ENCODE measurements at regions not wholly inside any gene's neighbourhood (a gene's known extent, or its start where the extent isn't known, plus 50 kb on each side); places are given as distances from the start of the nearest gene placed in this dataset.
"Not testable (repeated sequence)": the region's sequence is repeated elsewhere in the genome, so short reads cannot be mapped to it uniquely, and the experiment has no call there.

DNA sequence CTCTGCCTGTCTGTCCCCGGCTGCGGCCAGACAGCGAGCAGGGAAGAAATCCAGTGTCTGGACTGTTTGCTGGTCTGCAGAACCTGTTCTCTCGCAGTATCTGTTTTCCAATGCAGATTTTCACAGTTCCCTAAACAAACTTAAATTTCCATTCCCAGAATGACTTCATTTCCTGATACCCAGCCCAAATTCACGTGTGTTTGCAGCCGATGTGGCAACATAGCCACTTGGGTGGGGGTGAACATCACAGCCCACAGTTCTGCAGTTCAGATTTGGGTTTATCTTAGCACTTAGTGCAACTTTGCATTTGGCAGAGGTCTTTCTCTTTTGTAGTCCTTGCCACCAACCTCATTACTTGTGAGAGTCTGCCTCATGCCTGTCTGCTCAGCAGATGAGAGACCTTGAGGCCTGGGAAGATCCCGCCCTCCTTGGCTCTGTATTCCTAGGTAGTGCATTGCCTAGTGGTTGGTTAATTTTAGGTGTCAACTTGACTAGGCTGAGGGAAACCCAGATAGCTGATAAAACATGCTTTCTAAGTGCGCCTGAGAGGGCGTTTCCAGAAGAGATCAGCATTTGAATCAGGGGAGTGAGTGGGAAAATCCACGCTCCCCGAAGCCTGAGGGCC lies 122.8 kb upstream of the FAM20C start:
- not testable (repeated sequence) for DNase-seq

GRCh38 chr7:70207-70606 lies 122.2 kb upstream of the FAM20C start:
- DNase-seq: not testable (repeated sequence)

GRCh38 chr7:70989-71388 lies 121.4 kb upstream of the FAM20C start:
- not testable (repeated sequence) for DNase-seq

DNA sequence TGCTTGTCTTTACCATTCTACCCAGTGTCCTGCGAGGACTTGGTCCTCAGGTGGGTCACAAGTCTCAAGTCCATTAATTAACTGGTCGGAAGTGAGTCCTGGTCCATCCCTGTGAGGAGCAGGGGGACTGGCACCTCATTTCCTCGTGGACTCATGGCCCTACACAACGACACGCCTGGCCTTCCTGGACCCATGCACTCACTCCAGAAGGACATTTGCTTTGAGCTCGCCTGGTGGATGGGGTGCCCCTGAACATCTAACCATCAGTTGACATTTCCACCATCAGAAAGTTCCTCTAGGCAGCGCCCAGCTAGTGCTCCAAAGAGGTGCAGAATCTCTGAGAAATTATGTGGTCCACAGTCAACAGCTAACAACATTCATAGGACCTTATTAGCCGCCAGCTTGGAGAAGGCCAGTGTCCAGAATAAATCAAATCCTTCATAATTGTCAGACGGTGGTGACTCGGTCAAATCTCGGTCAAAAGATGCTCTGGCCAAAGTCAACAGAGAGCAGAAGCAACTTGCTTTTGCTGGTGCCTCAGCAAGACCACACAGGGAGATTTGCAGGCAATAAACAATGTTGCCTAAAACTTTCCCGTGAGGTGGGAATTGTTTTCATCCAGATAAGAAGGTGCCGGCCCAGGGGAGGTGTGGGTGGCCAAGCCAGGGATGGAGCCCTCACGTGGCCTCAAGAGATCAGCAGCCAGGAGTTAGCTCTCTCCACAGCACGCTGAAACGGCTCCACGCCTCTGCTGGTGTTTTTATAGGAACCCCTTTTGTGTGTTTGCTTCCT lies 119.9 kb upstream of the FAM20C start:
- DNase-seq: not testable (repeated sequence)

GRCh38 chr7:73058-73331 lies 119.4 kb upstream of the FAM20C start:
- not testable (repeated sequence) for DNase-seq

DNA sequence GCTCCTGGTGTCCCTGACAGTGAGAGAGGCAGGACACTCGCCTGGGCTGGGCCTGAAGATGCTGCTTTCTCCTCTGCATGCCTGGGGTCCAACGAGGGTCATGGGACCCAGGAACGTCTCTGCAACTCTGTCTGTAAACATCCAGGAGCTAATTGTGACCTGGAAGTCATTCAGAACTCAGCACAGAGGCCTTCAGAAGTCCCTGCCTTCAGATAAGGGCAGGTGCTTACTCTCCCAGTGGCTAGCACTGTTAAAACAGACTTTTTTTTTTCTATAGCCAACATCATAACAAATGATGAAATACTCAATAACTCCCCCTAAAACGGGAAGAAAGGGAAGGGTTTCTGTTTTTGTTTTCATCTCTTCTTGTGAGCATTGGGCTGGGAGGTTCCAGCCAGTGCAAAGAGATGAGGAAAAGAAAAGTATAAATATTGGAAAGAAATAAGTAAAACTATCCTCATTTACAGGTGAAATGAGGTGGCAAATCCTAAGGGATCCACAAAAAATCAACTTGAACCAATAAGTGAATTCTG lies 118.3 kb upstream of the FAM20C start:
- DNase-seq: not testable (repeated sequence)

DNA sequence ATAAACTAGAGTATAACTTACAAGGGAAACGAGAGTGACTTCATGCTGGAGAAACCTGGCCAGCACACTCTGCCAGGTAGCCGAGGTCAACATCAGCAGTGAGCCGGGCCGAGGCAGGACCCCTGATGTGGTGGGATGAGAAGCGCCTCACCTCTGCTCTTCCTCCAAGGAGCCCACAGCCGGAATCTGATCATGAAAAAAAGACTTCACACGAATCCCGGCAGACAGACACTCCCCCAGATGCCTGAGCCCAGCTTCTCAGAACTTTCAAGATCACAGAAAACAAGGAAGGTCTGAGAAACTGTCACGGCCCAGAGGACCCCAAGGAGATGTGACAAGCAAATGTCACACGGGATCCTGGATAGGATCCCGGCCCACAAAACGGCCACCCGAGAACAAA lies 116.9 kb upstream of the FAM20C start:
- DNase-seq: not testable (repeated sequence)

- DNase-seq: not testable (repeated sequence)
Observed at GRCh38 chr7:76202-76601, 116.2 kb upstream of the FAM20C start.

GRCh38 chr7:76829-77395 lies 115.5 kb upstream of the FAM20C start:
- DNase-seq: not testable (repeated sequence)

DNA sequence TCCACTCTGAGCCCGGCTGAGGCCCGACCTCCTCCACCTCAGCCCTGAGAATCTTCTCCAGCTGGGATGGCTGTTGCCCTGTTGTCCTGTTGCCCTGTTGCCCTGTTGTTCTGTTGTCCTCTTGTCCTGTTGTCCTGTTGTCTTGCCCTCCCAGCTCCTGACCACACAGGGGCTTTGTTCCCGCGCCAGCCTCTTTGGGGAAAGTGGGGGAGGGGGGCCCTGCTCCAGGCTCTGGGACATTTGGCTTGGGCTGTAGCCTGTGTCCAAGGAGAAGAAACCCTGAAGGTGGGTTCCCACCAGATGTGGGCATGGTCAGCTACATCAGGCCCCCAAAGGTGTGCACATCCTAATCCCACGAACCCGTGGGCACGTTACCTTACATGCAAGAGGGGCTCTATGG lies 113.5 kb upstream of the FAM20C start:
- not testable (repeated sequence) for DNase-seq

- not testable (repeated sequence) for DNase-seq
Observed at GRCh38 chr7:79400-80055, 112.8 kb upstream of the FAM20C start.

DNA sequence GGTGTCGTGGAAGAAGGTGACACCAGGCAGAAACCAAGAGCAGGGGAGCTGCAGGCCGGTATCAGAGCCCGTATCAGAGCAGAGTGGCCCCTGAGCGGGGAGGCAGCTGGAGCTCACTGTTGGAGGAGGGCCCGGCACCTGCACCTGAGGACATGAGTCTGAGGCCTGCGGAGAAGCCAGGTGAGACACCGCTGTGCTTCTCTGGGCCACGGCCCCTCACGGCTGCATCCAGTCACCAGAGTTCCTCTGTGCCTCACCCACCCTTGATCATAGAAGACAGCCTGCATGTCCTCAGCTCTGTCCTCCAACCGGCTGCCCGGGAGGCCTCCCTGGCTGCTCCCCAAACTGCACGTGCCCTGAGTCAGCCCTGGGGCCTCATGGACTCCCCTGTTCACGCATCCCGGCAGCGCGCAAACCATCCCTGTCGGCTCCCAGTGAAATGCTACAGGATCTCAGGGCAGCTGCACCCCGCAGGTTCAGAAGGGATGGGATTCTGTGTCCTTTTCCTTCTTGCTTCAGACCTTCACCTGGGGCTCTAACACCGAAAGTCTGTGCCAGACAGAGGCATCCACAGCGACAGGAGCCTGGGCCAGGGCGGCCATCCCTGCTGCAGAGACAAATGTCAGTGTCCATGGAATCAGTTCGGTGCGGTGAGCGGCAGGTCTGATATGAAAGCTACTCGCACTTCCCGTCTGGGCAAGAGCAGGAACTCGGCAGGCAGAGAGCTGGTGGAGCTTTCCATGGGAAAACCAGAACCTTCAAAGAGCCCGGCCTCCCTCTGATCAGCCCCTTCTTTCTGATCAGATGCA lies 111.9 kb upstream of the FAM20C start:
- DNase-seq: no peak

- DNase-seq: no peak
Observed at GRCh38 chr7:81068-81925, 111.1 kb upstream of the FAM20C start.

DNA sequence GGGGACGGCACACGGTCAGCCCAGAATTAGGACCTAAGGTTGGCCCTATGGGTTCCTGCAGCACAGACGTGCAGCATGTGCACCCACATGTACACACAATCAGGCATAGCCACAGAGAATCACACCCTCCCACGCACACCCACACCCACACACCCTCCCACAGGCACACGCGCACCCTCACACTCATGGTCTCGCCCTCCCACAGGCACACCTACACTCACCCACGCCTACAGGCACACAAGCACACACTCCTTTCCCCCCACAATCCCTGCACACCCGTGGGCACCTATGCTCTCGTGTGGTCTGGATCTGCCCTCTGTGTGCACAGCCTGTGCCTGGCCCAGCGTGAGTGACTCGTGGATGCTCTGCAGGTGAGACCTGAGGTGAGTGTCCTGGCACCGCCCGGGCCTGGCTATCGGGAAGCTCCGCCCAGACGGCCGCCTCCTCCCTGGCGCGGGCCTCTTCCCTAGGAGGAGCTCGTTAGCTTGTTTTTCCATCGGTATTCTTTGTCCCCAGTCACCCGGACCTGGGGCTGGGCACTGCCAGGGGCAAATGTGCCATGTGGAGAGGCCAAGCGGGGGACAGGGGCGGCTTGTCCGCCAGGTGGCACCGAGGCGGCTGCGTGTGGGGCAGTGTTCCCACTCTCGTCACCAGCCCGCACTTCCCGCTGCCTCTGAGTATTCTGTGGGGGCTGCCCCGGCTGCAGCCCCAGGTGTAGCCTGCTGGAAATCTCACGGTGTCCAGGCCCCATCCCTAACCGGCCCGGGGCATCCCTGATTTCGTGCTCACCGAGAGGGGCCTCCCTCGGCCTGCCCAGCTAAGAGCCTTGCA lies 110.2 kb upstream of the FAM20C start:
- no peak for DNase-seq

DNA sequence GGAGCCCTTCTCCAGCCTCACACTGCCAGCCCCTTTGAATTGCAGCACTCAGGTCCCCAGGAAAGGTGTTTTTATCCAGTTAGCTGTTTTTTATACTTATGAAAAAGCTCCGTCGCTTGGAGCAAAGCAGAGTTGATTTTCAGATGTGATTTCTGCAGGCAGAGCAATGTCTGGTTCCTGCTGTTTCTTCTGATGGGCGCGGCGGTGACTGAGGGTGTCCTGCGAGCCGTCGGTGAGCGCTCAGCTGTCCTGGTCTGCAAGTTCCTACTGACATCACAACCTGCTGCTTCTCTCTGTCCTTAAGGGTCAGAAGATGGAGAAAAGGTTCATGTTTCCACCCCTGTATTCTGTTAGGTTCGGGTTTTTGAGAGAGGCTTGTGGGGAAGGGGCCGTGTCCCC lies 109.6 kb upstream of the FAM20C start:
- no peak for DNase-seq

DNA sequence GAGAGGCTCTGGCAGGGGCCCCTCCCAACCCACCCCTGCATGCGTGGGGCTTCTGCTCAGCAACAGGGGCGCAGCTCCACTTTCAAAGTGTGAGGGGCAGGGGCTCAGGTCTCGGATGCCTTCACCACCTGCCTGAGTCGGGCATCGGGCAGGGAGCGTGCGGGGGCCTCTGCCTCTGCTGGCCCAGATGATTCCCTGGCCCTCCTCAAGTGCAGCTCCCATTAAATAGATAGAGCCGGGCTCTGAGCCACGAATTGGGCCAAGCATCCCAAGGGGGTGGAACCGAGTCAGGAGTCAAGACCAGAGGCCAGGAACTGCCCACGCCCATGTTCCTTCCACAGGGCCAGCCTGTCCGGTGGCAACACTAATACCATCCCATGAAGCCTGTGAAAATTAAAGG lies 108.9 kb upstream of the FAM20C start:
- DNase-seq: no peak

DNA sequence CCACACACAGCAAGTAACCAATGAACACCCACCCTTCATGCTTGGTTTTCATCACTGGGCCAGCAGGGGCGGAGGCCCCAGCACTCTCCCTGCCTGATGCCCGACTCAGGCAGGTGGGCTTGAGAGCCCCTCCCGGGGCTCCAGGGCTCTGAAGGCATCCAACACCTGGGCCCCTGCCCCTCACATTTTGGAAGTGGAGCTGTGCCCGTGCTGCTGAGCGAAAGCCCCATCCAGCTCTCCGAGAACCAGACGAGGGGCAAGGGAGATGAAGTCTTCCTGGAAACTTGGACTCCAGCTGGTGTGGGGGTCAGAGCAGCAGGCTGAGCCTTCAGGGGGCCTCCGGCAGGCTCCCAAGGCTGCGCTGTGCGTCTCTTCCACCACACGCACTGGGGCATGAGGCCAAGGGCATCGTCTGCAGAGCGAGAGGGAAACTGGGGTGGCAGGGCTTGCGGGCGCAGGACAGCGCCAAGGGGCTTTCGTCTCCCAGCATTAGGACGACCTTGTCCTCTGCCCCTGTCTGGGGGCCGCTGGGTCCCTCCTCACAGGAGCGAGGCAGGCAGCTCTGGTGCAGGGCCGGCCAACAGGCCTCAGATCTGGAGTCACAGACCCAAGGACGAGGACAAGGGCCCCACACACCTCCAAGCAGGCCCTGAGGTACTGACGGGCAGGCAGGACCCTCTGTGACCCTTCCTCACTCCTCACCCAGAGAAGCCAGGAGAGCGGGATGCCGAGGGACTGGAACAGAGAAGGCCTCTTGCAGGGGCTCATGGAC lies 108.3 kb upstream of the FAM20C start:
- no peak for DNase-seq

DNA sequence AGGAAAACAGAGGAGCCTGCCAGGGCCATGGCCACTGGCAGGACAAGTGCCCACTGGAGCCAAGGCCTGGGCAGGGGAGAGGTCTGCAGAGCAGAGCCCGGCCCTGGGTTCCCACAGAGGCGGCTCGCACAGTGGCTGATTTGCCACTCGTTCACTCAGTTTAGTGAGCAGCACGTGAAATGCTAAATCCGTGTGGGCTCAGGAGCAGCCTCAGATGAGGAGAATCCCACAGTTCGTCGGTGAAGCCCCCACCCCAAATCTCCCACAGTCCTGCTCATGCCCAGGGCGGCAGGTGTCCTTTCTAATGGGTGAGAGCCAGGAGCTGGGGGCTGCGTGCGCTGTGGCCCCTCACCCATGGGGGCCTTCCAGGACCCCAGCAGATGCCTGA lies 107.7 kb upstream of the FAM20C start:
- DNase-seq: no peak

GRCh38 chr7:85074-85882 lies 107.1 kb upstream of the FAM20C start:
- no peak for DNase-seq

All from NCI-H2171 treated with DMSO at 0.1 percent for 48 hours (cell line).